ENCODE measurements at regions not wholly inside any gene's neighbourhood (a gene's known extent, or its start where the extent isn't known, plus 50 kb on each side); places are given as distances from the start of the nearest gene placed in this dataset.
"Not testable (repeated sequence)": the region's sequence is repeated elsewhere in the genome, so short reads cannot be mapped to it uniquely, and the experiment has no call there.

DNA sequence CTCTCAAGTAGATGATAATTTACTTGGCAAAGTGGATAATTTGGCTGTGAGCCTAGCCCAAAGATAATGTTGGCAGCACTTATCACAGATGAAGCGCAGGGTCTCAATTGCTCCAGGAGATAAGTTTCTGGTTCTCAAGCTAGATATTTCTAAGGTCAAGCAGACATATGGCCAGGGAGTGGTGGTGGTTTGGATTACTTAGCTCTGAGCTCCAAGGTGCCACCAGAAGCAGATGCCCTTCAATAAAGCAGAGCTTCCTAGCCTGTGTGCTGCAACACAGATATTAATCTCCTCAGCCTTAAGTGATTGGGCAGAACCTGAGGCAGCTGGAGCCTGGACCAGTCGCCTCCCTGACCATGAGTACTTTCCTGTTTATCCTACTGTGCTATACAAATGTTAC lies 79.2 kb upstream of the NALF2 start:
- POLR2A ChIA-PET: no interaction called here
- CTCF ChIA-PET: interaction anchor here (0.6 to 2.6 kb wide), 7 partner anchors 10 to 672 kb away, joined by 3 to 21 read pairs (median 5); no protein-coding TSS in a partner anchor
- BruUV-seq (replicated peaks): no TSS peak
- no peak for DNase-seq (ENCODE audit: unreplicated experiment)
- no peaks in the 10 kb centered on the region for H3K4me1 Mint-ChIP-seq (ENCODE audit: insufficient read depth, unreplicated experiment)
- no peaks in the 10 kb centered on the region for H3K36me3 Mint-ChIP-seq (ENCODE audit: insufficient read depth, unreplicated experiment)
- TF ChIP-seq, protein P1, sequence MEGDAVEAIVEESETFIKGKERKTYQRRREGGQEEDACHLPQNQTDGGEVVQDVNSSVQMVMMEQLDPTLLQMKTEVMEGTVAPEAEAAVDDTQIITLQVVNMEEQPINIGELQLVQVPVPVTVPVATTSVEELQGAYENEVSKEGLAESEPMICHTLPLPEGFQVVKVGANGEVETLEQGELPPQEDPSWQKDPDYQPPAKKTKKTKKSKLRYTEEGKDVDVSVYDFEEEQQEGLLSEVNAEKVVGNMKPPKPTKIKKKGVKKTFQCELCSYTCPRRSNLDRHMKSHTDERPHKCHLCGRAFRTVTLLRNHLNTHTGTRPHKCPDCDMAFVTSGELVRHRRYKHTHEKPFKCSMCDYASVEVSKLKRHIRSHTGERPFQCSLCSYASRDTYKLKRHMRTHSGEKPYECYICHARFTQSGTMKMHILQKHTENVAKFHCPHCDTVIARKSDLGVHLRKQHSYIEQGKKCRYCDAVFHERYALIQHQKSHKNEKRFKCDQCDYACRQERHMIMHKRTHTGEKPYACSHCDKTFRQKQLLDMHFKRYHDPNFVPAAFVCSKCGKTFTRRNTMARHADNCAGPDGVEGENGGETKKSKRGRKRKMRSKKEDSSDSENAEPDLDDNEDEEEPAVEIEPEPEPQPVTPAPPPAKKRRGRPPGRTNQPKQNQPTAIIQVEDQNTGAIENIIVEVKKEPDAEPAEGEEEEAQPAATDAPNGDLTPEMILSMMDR (IDR thresholded peaks at IDR 0.05; ENCODE audit: unreplicated experiment): no peak
- H3K27ac Mint-ChIP-seq (ENCODE audit: low read depth, unreplicated experiment): no peak overlapping the region
- no peak overlapping the region for H3K4me3 Mint-ChIP-seq (ENCODE audit: unreplicated experiment)
- intact Hi-C loops (cut with micrococcal nuclease): loop anchor here (1.0 to 5.0 kb wide), 3 partner anchors 192 to 672 kb away; partner anchors contain the start of gene EDA
- H3K9me3 Mint-ChIP-seq (ENCODE audit: unreplicated experiment): no peaks in the 10 kb centered on the region
- H3K27me3 Mint-ChIP-seq (ENCODE audit: insufficient read depth, unreplicated experiment): peaks cover 62% of the 10 kb centered on the region

DNA sequence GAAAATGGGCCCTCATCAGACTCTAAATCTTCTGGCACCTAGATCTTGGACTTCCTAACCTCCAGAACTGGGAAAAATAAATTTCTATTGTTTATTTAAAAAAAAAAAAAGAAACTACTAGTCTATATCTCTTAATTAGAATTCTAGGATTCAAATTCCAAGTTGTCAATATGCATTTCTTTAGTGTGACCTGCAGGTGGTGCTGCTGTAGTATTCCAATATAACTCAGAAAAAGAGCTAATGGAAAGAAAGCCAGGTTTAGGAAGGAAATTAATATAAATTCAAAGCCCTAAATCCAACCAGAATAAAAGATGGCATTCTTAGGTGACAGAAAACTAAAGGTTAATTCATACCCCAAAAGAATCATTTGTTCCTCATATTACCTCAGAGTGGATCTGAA lies 80.0 kb upstream of the NALF2 start:
- intact Hi-C loops (cut with micrococcal nuclease): loop anchor here (1.0 to 5.0 kb wide), 3 partner anchors 193 to 673 kb away; partner anchors contain the start of gene EDA
- Mint-ChIP-seq H3K27me3 (ENCODE audit: insufficient read depth, unreplicated experiment) (peaks cover 62% of the 10 kb centered on the region), H3K4me1 (ENCODE audit: insufficient read depth, unreplicated experiment) (no peaks in the 10 kb centered on the region), H3K4me3 (ENCODE audit: unreplicated experiment) (no peak overlapping the region), H3K9me3 (ENCODE audit: unreplicated experiment) (no peaks in the 10 kb centered on the region), H3K36me3 (ENCODE audit: insufficient read depth, unreplicated experiment) (no peaks in the 10 kb centered on the region), H3K27ac (ENCODE audit: low read depth, unreplicated experiment) (no peak overlapping the region)
- BruUV-seq (replicated peaks): no TSS peak
- peak; percentile 27 for DNase-seq (ENCODE audit: unreplicated experiment)
- ChIA-PET CTCF (interaction anchor here (0.6 to 2.6 kb wide), 6 partner anchors 9 to 672 kb away, joined by 3 to 21 read pairs (median 6); no protein-coding TSS in a partner anchor), POLR2A (interaction anchor here (0.6 kb wide), 2 partner anchors 179 to 200 kb away, joined by 3 to 4 read pairs; no protein-coding TSS in a partner anchor)
- TF ChIP-seq, protein P1 (IDR thresholded peaks at IDR 0.05; ENCODE audit: unreplicated experiment): peak; percentile 36

DNA sequence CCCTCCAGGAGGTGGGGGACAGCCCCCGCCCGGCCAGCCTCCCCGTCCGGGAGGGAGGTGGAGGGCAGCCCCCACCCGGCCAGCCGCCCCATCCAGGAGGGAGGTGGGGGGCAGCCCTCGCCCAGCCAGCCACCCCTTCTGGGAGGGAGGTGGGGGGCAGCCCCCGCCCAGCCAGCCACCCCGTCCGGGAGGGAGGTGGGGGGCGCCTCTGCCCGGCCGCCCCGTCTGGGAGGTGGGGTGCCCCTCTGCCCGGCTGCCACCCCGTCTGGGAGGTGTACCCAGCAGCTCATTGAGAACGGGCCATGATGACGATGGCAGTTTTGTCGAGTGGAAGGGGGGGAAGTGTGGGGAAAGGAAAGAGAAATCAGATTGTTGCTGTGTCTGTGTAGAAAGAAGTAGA lies 81.9 kb upstream of the NALF2 start:
- H3K27me3 Mint-ChIP-seq (ENCODE audit: insufficient read depth, unreplicated experiment): peaks cover 51% of the 10 kb centered on the region
- BruUV-seq (replicated peaks): not testable (repeated sequence)
- intact Hi-C loops (cut with micrococcal nuclease): loop anchor here (5.0 kb wide), 2 partner anchors 195 to 675 kb away; partner anchors contain the start of gene EDA

DNA sequence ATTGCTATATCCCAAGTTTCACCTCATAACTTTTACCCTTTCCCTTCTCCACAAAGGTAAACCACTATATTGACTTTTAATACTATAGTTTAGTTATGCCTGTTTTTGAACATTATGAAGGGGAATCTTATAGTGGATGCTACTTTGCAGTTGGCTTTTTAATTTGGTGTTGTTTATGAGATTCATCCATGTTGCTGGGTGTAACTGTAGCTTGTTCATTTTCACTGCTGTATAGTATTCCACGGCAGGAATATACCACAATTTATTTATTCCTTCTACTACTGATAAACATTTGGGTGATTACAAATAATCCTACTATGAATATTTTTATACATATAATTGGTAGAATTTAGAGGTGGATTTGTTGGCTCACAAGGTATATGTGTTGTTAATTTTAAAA lies 88.4 kb upstream of the NALF2 start:
- Mint-ChIP-seq H3K27ac (ENCODE audit: low read depth, unreplicated experiment) (no peak overlapping the region), H3K27me3 (ENCODE audit: insufficient read depth, unreplicated experiment) (peaks cover 25% of the 10 kb centered on the region), H3K9me3 (ENCODE audit: unreplicated experiment) (peaks cover 6% of the 10 kb centered on the region), H3K4me1 (ENCODE audit: insufficient read depth, unreplicated experiment) (no peaks in the 10 kb centered on the region), H3K4me3 (ENCODE audit: unreplicated experiment) (no peak overlapping the region), H3K36me3 (ENCODE audit: insufficient read depth, unreplicated experiment) (no peaks in the 10 kb centered on the region)
- no peak for DNase-seq (ENCODE audit: unreplicated experiment)
- TF ChIP-seq, protein P1 (IDR thresholded peaks at IDR 0.05; ENCODE audit: unreplicated experiment): no peak
- ChIA-PET POLR2A (no interaction called here), CTCF (interaction anchor here (2.4 kb wide), 1 partner anchor 9 kb away, joined by 8 read pairs; no protein-coding TSS in a partner anchor)
- intact Hi-C loops (cut with micrococcal nuclease): no loop called here
- BruUV-seq (replicated peaks): no TSS peak

More for the DNA sequence above, 81.9 kb upstream of the NALF2 start:
- POLR2A ChIA-PET; CTCF ChIA-PET; H3K4me3 Mint-ChIP-seq (ENCODE audit: unreplicated experiment); H3K9me3 Mint-ChIP-seq (ENCODE audit: unreplicated experiment); H3K27ac Mint-ChIP-seq (ENCODE audit: low read depth, unreplicated experiment); H3K4me1 Mint-ChIP-seq (ENCODE audit: insufficient read depth, unreplicated experiment); DNase-seq (ENCODE audit: unreplicated experiment); H3K36me3 Mint-ChIP-seq (ENCODE audit: insufficient read depth, unreplicated experiment): not testable (repeated sequence)

DNA sequence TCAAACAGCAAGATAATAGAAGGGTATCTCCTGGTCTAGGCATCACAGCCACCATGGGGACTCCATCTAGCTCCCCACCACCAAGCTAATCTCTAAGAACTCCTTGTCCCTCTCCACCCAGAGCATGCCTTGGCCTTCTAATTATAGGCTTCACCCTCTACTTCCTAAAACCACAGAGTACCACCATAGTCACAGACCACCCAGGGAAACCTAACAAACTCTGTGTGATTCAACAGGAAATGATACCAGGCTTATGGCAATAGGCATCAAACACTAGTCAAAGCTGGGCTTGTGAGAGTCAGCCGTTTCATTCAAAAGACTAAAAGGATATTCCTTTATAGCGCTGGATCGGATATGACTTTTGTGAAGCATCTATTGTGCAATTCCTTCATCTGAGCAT lies 91.5 kb upstream of the NALF2 start:
- Mint-ChIP-seq H3K4me1 (ENCODE audit: insufficient read depth, unreplicated experiment) (no peaks in the 10 kb centered on the region), H3K27me3 (ENCODE audit: insufficient read depth, unreplicated experiment) (peaks cover 7% of the 10 kb centered on the region), H3K9me3 (ENCODE audit: unreplicated experiment) (peaks cover 6% of the 10 kb centered on the region), H3K27ac (ENCODE audit: low read depth, unreplicated experiment) (no peak overlapping the region), H3K36me3 (ENCODE audit: insufficient read depth, unreplicated experiment) (no peaks in the 10 kb centered on the region), H3K4me3 (ENCODE audit: unreplicated experiment) (no peak overlapping the region)
- no peak for DNase-seq (ENCODE audit: unreplicated experiment)
- ChIA-PET POLR2A (no interaction called here), CTCF (no interaction called here)
- TF ChIP-seq, protein P1 (IDR thresholded peaks at IDR 0.05; ENCODE audit: unreplicated experiment): no peak
- no TSS peak for BruUV-seq (replicated peaks)
- intact Hi-C loops (cut with micrococcal nuclease): no loop called here
